ENCODE measurements at regions not wholly inside any gene's neighbourhood (a gene's known extent, or its start where the extent isn't known, plus 50 kb on each side); places are given as distances from the start of the nearest gene placed in this dataset.

DNA sequence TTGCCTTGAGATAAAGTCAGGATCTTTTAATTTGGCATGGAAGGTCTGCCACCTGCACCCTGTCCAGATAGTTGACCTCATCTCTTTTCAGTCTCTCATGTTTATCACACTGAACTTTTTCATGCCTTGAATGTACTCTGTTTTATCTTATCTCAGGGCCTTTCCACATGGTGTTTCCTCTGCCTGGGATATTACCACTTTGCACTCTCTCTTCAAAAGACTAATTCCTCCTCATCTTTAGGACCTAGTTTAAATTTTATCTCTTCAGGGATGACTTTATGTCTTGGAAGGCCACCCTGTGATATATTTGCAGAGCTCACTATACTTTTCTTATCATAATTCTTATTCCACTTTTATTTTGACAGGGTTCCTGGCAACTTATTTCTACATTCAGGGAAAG is 150.0 kb downstream of the DNAJB9 start:
- no peaks in the 10 kb centered on the region for H3K4me1 ChIP-seq (ENCODE audit: control insufficient read depth, insufficient read depth, low read length)
- H2BK15ac ChIP-seq (ENCODE audit: low read depth, low read length) = no peak overlapping the region
- in situ Hi-C loops (cut with MboI; ENCODE audit: low sequenced_read_pairs) = no loop called here
- H4K20me1 ChIP-seq (ENCODE audit: insufficient read depth, low read length) = no peaks in the 10 kb centered on the region
- H3K9me3 ChIP-seq (ENCODE audit: control insufficient read depth, insufficient read depth, low read length) = peaks cover 4% of the 10 kb centered on the region
- no peak overlapping the region for H3K18ac ChIP-seq (ENCODE audit: low read depth, low read length)
- no peaks in the 10 kb centered on the region for H3K27me3 ChIP-seq (ENCODE audit: control insufficient read depth, insufficient read depth, low read length)
- no peak for TF ChIP-seq CHD1 (IDR thresholded peaks at IDR 0.05; ENCODE audit: low read depth, low read length)
- TF ChIP-seq POLR2A (IDR thresholded peaks at IDR 0.05; ENCODE audit: low read depth, low read length) = no peak
- no peak for TF ChIP-seq RAD21 (IDR thresholded peaks at IDR 0.05; ENCODE audit: low read length)
- no peak for TF ChIP-seq SMC3 (IDR thresholded peaks at IDR 0.05; ENCODE audit: low read depth, low read length)
- no peak for TF ChIP-seq RCOR1 (IDR thresholded peaks at IDR 0.05; ENCODE audit: insufficient replicate concordance, low read length)
- TF ChIP-seq FOS (IDR thresholded peaks at IDR 0.05; ENCODE audit: low read depth, low read length) = no peak
- H3K9ac ChIP-seq (ENCODE audit: low read depth, low read length) = no peak overlapping the region
- no peak overlapping the region for H3K4me2 ChIP-seq (ENCODE audit: low read depth, low read length)
- no peak overlapping the region for H2AK9ac ChIP-seq (replicated peaks; ENCODE audit: low read depth, low read length, poor library complexity)
- no peak overlapping the region for H3K4me3 ChIP-seq (ENCODE audit: insufficient read depth, low read depth, low read length)
- H3K27ac ChIP-seq (ENCODE audit: insufficient read depth, low read length) = no peak overlapping the region
- no peaks in the 10 kb centered on the region for H3K9me1 ChIP-seq (ENCODE audit: insufficient read depth, low read length)
- POLR2A ChIA-PET (ENCODE audit: unreplicated experiment) = no interaction called here
- intact Hi-C loops (cut with micrococcal nuclease) = no loop called here
- H2BK120ac ChIP-seq (ENCODE audit: low read depth, low read length) = no peak overlapping the region
- H3K36me3 ChIP-seq (ENCODE audit: control insufficient read depth, insufficient read depth, low read length) = no peaks in the 10 kb centered on the region
- H4K5ac ChIP-seq (ENCODE audit: low read depth, low read length) = no peak overlapping the region
- dilution Hi-C loops (cut with HindIII; ENCODE audit: low sequenced_read_pairs, unreplicated experiment) = no loop called here
- H3K4ac ChIP-seq (ENCODE audit: low read depth, low read length) = no peak overlapping the region
- no peak overlapping the region for H3K23ac ChIP-seq (ENCODE audit: low read depth, low read length)
- H3K56ac ChIP-seq (ENCODE audit: extremely low read depth, insufficient read depth, low read length) = no peak overlapping the region
- H4K91ac ChIP-seq (ENCODE audit: insufficient read depth, low read depth, low read length) = no peak overlapping the region
- DNase-seq (no peak), ATAC-seq (ENCODE audit: low read depth) (no peak)
- CTCF ChIA-PET = no interaction called here
- no peaks in the 10 kb centered on the region for H3K79me1 ChIP-seq (ENCODE audit: low read depth in 1 of 2, low read length in 2 of 2)
- no peak overlapping the region for H2AK5ac ChIP-seq (ENCODE audit: low read depth, low read length)
- H4K8ac ChIP-seq (ENCODE audit: low read depth in 2 of 2, low read length in 2 of 2) = no peak overlapping the region
- H2AFZ ChIP-seq (replicated peaks; ENCODE audit: low read length, poor library complexity) = no peak overlapping the region
- H2BK5ac ChIP-seq (ENCODE audit: low read depth, low read length, poor library complexity, severe bottlenecking) = no peak overlapping the region
- no TSS peak for BruUV-seq (replicated peaks)
- H2BK20ac ChIP-seq (ENCODE audit: low read depth, low read length) = no peak overlapping the region
- H3K14ac ChIP-seq (replicated peaks; ENCODE audit: low read depth, low read length) = no peak overlapping the region
